AG04449 (cell line): ENCODE measurements at regions not wholly inside any gene's neighbourhood (a gene's known extent, or its start where the extent isn't known, plus 50 kb on each side); places are given as distances from the start of the nearest gene placed in this dataset.

ENCODE experiments used
- CTCF ChIA-PET: fragments of 350-600 bp; formaldehyde crosslinking; extraction: SDS; loops from one replicate; lab custom pipeline; 2021; ENCODE audit warnings: antibody characterized with exemption; lab: Yijun Ruan, JAX
- POLR2A ChIA-PET: fragments of 400-600, 350-600 bp; formaldehyde crosslinking; extraction: SDS; loops from one replicate; lab custom pipeline; 2020; ENCODE audit warnings: antibody characterized with exemption, inconsistent platforms; lab: Yijun Ruan, JAX
- DNase-seq: peaks from one replicate; pipeline ENCODE4 v3.0.0-alpha.2; 2010; ENCODE audit warnings: low read depth, low spot score
- H3K4me3 ChIP-seq: 2 replicates; pipeline ENCODE4 v1.5.1; 2011; ENCODE audit warnings: low read depth, mild to moderate bottlenecking, control low read depth, low read length
- CTCF ChIP-seq: IDR thresholded peaks from one replicate; pipeline ENCODE4 v1.5.1; 2011; ENCODE audit warnings: mild to moderate bottlenecking, moderate library complexity, low read length, control low read depth, inconsistent platforms; ENCODE audit not compliant: insufficient read depth; ENCODE audit errors: missing control alignments

GRCh38 chr14:40476005-40476404 is 1043.8 kb upstream of the FBXO33 start:
- no peak for DNase-seq
- CTCF ChIA-PET, result no interaction called here
- H3K4me3 ChIP-seq, result no peak overlapping the region
- POLR2A ChIA-PET, result no interaction called here
- no peak for TF ChIP-seq CTCF

GRCh38 chr14:40467969-40468368 is 1035.7 kb upstream of the FBXO33 start:
- no peak overlapping the region for H3K4me3 ChIP-seq
- no peak for TF ChIP-seq CTCF
- POLR2A ChIA-PET, result no interaction called here
- CTCF ChIA-PET, result no interaction called here
- no peak for DNase-seq

GRCh38 chr14:40464531-40464930 is 1032.3 kb upstream of the FBXO33 start:
- ChIA-PET POLR2A (no interaction called here), CTCF (no interaction called here)
- no peak overlapping the region for H3K4me3 ChIP-seq
- TF ChIP-seq CTCF, result no peak
- no peak for DNase-seq

- no peak overlapping the region for H3K4me3 ChIP-seq
- no peak for TF ChIP-seq CTCF
- ChIA-PET POLR2A (no interaction called here), CTCF (no interaction called here)
- no peak for DNase-seq
Measured at GRCh38 chr14:40463886-40464285, 1031.7 kb upstream of the FBXO33 start.

GRCh38 chr14:40452674-40453073 is 1020.4 kb upstream of the FBXO33 start:
- POLR2A ChIA-PET, result no interaction called here
- H3K4me3 ChIP-seq, result no peak overlapping the region
- no peak for DNase-seq
- CTCF ChIA-PET, result no interaction called here
- TF ChIP-seq CTCF, result no peak

- ChIA-PET CTCF (no interaction called here), POLR2A (no interaction called here)
- DNase-seq, result no peak
- H3K4me3 ChIP-seq, result no peak overlapping the region
- TF ChIP-seq CTCF, result no peak
Measured at GRCh38 chr14:40447017-40447416, 1014.8 kb upstream of the FBXO33 start.

GRCh38 chr14:40445020-40445419 is 1012.8 kb upstream of the FBXO33 start:
- no peak for DNase-seq
- ChIA-PET POLR2A (no interaction called here), CTCF (no interaction called here)
- no peak for TF ChIP-seq CTCF
- H3K4me3 ChIP-seq, result no peak overlapping the region
